ENCODE measurements at regions not wholly inside any gene's neighbourhood (a gene's known extent, or its start where the extent isn't known, plus 50 kb on each side); places are given as distances from the start of the nearest gene placed in this dataset.

DNA sequence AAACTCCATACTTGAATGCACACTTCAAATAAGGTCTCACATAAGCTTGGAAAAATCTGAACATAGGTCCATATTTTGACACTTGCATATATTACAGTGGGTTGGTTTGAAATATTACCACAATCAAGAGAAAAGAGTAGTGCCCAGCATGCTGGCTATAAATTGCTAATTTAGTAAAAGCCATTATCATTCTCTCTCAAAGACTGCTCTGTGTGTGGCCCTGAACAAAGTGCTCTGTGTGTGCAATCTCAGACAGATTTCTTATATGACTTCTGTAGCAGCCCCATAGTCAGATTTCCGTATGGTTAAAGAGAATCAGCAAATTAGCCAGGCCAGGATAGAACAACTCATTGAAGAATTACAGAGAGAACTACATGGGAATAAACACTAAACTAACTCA is 78.2 kb downstream of the LIG4 start:
- DNase-seq (ENCODE audit: low read depth) = no peak
- no peak overlapping the region for H3K4me3 ChIP-seq (ENCODE audit: low read depth, low read length)
- TF ChIP-seq POLR2A (IDR thresholded peaks at IDR 0.05; ENCODE audit: extremely low read depth, insufficient read length) (no peak), MAX (IDR thresholded peaks at IDR 0.05; ENCODE audit: low read depth, low read length) (no peak), MYC (IDR thresholded peaks at IDR 0.05; ENCODE audit: low read depth, low read length) (no peak)
- TF ChIP-seq, protein P1, sequence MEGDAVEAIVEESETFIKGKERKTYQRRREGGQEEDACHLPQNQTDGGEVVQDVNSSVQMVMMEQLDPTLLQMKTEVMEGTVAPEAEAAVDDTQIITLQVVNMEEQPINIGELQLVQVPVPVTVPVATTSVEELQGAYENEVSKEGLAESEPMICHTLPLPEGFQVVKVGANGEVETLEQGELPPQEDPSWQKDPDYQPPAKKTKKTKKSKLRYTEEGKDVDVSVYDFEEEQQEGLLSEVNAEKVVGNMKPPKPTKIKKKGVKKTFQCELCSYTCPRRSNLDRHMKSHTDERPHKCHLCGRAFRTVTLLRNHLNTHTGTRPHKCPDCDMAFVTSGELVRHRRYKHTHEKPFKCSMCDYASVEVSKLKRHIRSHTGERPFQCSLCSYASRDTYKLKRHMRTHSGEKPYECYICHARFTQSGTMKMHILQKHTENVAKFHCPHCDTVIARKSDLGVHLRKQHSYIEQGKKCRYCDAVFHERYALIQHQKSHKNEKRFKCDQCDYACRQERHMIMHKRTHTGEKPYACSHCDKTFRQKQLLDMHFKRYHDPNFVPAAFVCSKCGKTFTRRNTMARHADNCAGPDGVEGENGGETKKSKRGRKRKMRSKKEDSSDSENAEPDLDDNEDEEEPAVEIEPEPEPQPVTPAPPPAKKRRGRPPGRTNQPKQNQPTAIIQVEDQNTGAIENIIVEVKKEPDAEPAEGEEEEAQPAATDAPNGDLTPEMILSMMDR (IDR thresholded peaks at IDR 0.05; ENCODE audit: low read depth, low read length) = no peak

DNA sequence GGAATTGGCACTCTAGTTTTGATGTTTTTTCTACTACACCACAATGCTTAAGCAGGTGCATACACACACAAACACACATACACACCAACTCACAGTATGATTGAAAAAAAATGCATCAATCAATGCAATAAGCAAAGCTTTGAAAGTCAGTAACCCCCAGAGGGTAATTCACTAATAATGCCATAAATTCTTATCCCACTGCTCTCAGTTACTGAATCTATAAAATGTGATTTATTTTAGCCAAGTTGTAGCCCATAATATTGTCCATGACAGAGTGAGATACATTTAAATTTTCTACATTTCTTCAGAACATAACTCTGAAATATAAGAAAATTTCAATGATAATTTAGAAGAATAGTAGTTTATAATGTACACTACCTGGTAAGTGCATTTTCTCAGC is 87.9 kb downstream of the LIG4 start:
- H3K4me3 ChIP-seq (ENCODE audit: low read depth, low read length) = no peak overlapping the region
- DNase-seq (ENCODE audit: low read depth) = no peak
- TF ChIP-seq MYC (IDR thresholded peaks at IDR 0.05; ENCODE audit: low read depth, low read length) = no peak
- TF ChIP-seq, protein P1 (IDR thresholded peaks at IDR 0.05; ENCODE audit: low read depth, low read length) = no peak
- TF ChIP-seq POLR2A (IDR thresholded peaks at IDR 0.05; ENCODE audit: extremely low read depth, insufficient read length) = no peak
- no peak for TF ChIP-seq MAX (IDR thresholded peaks at IDR 0.05; ENCODE audit: low read depth, low read length)

GRCh38 chr13:108126056-108126455 is 89.3 kb downstream of the LIG4 start:
- no peak for DNase-seq (ENCODE audit: low read depth)
- TF ChIP-seq, protein P1 (IDR thresholded peaks at IDR 0.05; ENCODE audit: low read depth, low read length) = no peak
- TF ChIP-seq POLR2A (IDR thresholded peaks at IDR 0.05; ENCODE audit: extremely low read depth, insufficient read length) (no peak), MAX (IDR thresholded peaks at IDR 0.05; ENCODE audit: low read depth, low read length) (no peak), MYC (IDR thresholded peaks at IDR 0.05; ENCODE audit: low read depth, low read length) (no peak)
- H3K4me3 ChIP-seq (ENCODE audit: low read depth, low read length) = no peak overlapping the region

DNA sequence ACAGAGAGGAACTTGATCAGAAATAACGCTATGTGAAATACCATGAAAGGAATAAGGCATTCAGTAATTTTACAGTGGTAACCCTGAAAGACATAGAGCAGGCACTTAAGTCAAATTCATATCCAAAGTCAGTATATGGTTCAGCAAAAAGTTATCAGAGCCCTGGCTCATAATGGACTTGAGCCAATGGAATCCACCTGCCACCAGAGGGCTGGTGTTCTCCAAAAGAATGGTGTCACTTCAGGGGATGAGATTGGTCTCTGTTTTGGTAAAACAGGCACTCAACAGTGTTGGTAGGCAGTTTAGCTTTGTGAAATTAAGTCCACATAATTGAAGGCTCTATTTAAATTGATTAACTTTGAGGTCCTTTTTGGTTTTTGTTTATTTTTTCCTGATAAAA is 93.9 kb downstream of the LIG4 start:
- DNase-seq (ENCODE audit: low read depth) = no peak
- H3K4me3 ChIP-seq (ENCODE audit: low read depth, low read length) = no peak overlapping the region
- TF ChIP-seq POLR2A (IDR thresholded peaks at IDR 0.05; ENCODE audit: extremely low read depth, insufficient read length) (no peak), MAX (IDR thresholded peaks at IDR 0.05; ENCODE audit: low read depth, low read length) (no peak), MYC (IDR thresholded peaks at IDR 0.05; ENCODE audit: low read depth, low read length) (no peak)
- TF ChIP-seq, protein P1 (IDR thresholded peaks at IDR 0.05; ENCODE audit: low read depth, low read length) = no peak

- no peak overlapping the region for H3K4me3 ChIP-seq (ENCODE audit: low read depth, low read length)
- no peak for DNase-seq (ENCODE audit: low read depth)
- TF ChIP-seq MYC (IDR thresholded peaks at IDR 0.05; ENCODE audit: low read depth, low read length) (no peak), MAX (IDR thresholded peaks at IDR 0.05; ENCODE audit: low read depth, low read length) (no peak), POLR2A (IDR thresholded peaks at IDR 0.05; ENCODE audit: extremely low read depth, insufficient read length) (no peak)
- TF ChIP-seq, protein P1 (IDR thresholded peaks at IDR 0.05; ENCODE audit: low read depth, low read length) = no peak
Observed at GRCh38 chr13:108120856-108121255, 94.5 kb downstream of the LIG4 start.

- no peak overlapping the region for H3K4me3 ChIP-seq (ENCODE audit: low read depth, low read length)
- no peak for DNase-seq (ENCODE audit: low read depth)
- no peak for TF ChIP-seq MYC (IDR thresholded peaks at IDR 0.05; ENCODE audit: low read depth, low read length)
- TF ChIP-seq MAX (IDR thresholded peaks at IDR 0.05; ENCODE audit: low read depth, low read length) = no peak
- TF ChIP-seq, protein P1 (IDR thresholded peaks at IDR 0.05; ENCODE audit: low read depth, low read length) = no peak
- no peak for TF ChIP-seq POLR2A (IDR thresholded peaks at IDR 0.05; ENCODE audit: extremely low read depth, insufficient read length)
Observed at GRCh38 chr13:108120302-108120701, 95.0 kb downstream of the LIG4 start.

All from NB4 (cell line).